ENCODE measurements at regions not wholly inside any gene's neighbourhood (a gene's known extent, or its start where the extent isn't known, plus 50 kb on each side); places are given as distances from the start of the nearest gene placed in this dataset.

DNA sequence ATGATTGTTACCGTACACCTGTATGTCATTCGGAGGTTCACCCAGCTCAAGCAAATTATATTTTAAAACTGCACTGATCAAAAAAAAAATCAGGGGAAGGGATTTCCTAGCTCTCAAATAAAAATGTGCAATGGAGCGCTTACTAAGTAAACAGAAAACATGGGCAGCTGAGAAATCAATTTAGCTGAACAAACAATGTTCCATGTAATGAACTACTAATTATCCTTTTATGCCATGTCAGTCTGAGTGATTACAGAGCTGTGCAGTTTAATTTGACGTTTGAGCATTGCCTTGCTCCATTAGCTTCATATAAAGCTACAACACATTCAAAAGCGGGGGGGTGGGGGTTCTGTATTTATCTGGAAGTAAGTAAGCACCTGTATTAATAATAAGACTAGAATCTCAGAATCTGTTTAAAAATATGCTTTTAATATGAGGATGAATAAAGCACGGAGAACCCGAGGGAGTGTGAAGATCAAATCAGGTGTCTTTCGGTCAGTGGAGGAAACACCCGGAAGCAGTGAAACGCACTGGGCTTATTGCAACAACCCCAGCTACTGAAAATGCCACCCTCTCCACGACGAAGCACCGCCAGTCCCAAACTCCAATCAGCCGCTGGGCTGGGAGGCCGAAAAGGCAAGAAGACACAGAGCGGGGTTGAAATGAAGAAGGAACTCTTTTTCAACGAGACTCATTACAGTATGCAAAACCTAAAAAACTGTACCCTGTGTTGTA lies 196.5 kb upstream of the ATP11B start:
- Histone ChIP-seq H3K79me2 (ENCODE audit: control insufficient read depth, insufficient read depth, low read length) (no peaks in the 10 kb centered on the region), H3K4me3 (replicated peaks in 1 of 3; ENCODE audit: insufficient read depth in 1 of 3, low read depth in 1 of 3, low read length in 3 of 3) (no peak overlapping the region), H3K9me1 (replicated peaks; ENCODE audit: control insufficient read depth, extremely low read depth, insufficient read depth, low read length) (no peaks in the 10 kb centered on the region), H3K9me3 (replicated peaks; ENCODE audit: control insufficient read depth, insufficient read depth, low read length) (no peaks in the 10 kb centered on the region), H4K20me1 (replicated peaks; ENCODE audit: control insufficient read depth, extremely low read depth, insufficient read depth, low read length) (no peaks in the 10 kb centered on the region), H3K27ac (ENCODE audit: insufficient read depth, low read depth, low read length) (no peak overlapping the region), H3K9ac (replicated peaks; ENCODE audit: extremely low read depth, insufficient read depth, low read length) (no peak overlapping the region), H3K36me3 (ENCODE audit: control insufficient read depth in 2 of 2, extremely low read depth in 1 of 2, insufficient read depth in 2 of 2, low read length in 2 of 2) (no peaks in the 10 kb centered on the region), H3K4me2 (ENCODE audit: insufficient read depth, low read length) (no peak overlapping the region), H2AFZ (ENCODE audit: low read depth, low read length) (no peak overlapping the region), H3K27me3 (ENCODE audit: control insufficient read depth in 2 of 2, insufficient read depth in 2 of 2, low read length in 2 of 2) (no peaks in the 10 kb centered on the region), H3K4me1 (ENCODE audit: control insufficient read depth, extremely low read depth, insufficient read depth, low read length) (no peaks in the 10 kb centered on the region)
- ChIA-PET CTCF (no interaction called here), POLR2A (no interaction called here)
- no peak for DNase-seq (ENCODE audit: low read depth, low spot score)
- no peak for FAIRE-seq
- no TSS peak for BruUV-seq (replicated peaks)
- dilution Hi-C loops (cut with MboI; ENCODE audit: extremely low pct_ligation_motif_present, low sequenced_read_pairs) (no loop called here), intact Hi-C loops (cut with micrococcal nuclease) (no loop called here)
- no peak for TF ChIP-seq GATA2 (IDR thresholded peaks at IDR 0.05; ENCODE audit: insufficient read depth, insufficient read length, low read depth, low read length)
- no peak for TF ChIP-seq MAX (IDR thresholded peaks at IDR 0.05; ENCODE audit: insufficient read depth, insufficient read length)
- no peak for TF ChIP-seq JUN (IDR thresholded peaks at IDR 0.05; ENCODE audit: borderline replicate concordance, insufficient read depth, insufficient read length, low read depth)
- TF ChIP-seq POLR2A (IDR thresholded peaks at IDR 0.05; ENCODE audit: low read depth, low read length), result no peak
- no peak for TF ChIP-seq FOS (IDR thresholded peaks at IDR 0.05; ENCODE audit: borderline replicate concordance, insufficient read depth, low read length)
- no peak for TF ChIP-seq POLR2AphosphoS5 (IDR thresholded peaks at IDR 0.05; ENCODE audit: insufficient read depth, low read depth, low read length)
- no peak for TF ChIP-seq EZH2 (IDR thresholded peaks at IDR 0.05; ENCODE audit: borderline replicate concordance, low read depth, low read length, severe bottlenecking)
- TF ChIP-seq, protein P1, sequence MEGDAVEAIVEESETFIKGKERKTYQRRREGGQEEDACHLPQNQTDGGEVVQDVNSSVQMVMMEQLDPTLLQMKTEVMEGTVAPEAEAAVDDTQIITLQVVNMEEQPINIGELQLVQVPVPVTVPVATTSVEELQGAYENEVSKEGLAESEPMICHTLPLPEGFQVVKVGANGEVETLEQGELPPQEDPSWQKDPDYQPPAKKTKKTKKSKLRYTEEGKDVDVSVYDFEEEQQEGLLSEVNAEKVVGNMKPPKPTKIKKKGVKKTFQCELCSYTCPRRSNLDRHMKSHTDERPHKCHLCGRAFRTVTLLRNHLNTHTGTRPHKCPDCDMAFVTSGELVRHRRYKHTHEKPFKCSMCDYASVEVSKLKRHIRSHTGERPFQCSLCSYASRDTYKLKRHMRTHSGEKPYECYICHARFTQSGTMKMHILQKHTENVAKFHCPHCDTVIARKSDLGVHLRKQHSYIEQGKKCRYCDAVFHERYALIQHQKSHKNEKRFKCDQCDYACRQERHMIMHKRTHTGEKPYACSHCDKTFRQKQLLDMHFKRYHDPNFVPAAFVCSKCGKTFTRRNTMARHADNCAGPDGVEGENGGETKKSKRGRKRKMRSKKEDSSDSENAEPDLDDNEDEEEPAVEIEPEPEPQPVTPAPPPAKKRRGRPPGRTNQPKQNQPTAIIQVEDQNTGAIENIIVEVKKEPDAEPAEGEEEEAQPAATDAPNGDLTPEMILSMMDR (IDR thresholded peaks at IDR 0.05; ENCODE audit: extremely low read depth in 1 of 2, insufficient read depth in 1 of 2, low read depth in 1 of 2, low read length in 2 of 2), result no peak
- no peak for TF ChIP-seq MYC (IDR thresholded peaks at IDR 0.05; ENCODE audit: low read depth, low read length)
